ENCODE measurements at regions not wholly inside any gene's neighbourhood (a gene's known extent, or its start where the extent isn't known, plus 50 kb on each side); places are given as distances from the start of the nearest gene placed in this dataset.

DNA sequence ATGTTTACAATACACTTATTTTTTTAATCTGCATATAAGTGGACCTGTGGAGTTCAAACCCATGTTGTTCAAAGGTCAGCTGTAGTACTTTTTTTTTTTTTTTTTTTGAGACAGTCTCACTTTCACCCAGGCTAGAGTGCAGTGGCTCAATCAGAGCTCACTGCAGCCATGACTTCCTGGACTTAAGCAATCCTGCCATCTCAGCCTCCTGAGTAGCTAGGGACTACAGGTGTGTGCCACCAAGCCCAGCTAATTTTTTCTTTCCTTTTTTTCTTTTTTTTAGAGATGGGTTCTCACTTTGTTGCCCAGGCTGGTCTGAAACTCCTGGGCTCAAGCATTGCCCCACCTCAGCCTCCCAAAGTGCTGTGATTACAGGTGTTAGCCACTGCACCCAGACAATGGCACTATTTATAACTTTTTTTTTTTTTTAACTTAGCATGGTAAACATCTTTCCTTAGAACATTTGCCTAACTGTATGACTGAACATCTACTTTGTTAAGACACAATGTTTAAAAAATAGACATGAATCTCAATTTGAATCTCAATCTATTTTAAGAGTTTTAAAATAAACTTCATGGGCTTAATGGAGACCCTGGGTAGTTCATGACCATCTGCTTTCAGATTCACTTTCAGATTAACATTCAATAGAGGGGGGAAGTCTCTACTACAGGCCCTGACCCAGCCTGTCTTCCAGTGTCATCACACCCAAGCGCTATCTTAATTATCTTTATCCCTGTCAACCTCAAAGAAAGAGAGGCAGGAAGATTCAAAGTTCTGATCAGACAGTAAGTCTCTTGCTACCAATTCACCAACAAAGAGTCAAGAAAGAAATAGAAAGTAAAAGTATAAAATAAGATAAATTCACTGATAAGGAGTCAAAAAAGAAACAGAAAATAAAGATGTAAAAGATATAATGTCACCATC, 97.7 kb upstream of the DOCK9 start:
- Histone ChIP-seq H3K27me3 (ENCODE audit: low read depth) (no peaks in the 10 kb centered on the region), H3K4me3 (no peak overlapping the region), H3K27ac (no peak overlapping the region), H3K9me3 (peaks cover 8% of the 10 kb centered on the region), H3K36me3 (no peaks in the 10 kb centered on the region), H3K4me1 (peaks cover 15% of the 10 kb centered on the region)
- DNase-seq (no peak), ATAC-seq (no peak)
- TF ChIP-seq, protein P1, sequence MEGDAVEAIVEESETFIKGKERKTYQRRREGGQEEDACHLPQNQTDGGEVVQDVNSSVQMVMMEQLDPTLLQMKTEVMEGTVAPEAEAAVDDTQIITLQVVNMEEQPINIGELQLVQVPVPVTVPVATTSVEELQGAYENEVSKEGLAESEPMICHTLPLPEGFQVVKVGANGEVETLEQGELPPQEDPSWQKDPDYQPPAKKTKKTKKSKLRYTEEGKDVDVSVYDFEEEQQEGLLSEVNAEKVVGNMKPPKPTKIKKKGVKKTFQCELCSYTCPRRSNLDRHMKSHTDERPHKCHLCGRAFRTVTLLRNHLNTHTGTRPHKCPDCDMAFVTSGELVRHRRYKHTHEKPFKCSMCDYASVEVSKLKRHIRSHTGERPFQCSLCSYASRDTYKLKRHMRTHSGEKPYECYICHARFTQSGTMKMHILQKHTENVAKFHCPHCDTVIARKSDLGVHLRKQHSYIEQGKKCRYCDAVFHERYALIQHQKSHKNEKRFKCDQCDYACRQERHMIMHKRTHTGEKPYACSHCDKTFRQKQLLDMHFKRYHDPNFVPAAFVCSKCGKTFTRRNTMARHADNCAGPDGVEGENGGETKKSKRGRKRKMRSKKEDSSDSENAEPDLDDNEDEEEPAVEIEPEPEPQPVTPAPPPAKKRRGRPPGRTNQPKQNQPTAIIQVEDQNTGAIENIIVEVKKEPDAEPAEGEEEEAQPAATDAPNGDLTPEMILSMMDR (IDR thresholded peaks at IDR 0.05): no peak
- intact Hi-C loops (cut with DNase I): no loop called here

DNA sequence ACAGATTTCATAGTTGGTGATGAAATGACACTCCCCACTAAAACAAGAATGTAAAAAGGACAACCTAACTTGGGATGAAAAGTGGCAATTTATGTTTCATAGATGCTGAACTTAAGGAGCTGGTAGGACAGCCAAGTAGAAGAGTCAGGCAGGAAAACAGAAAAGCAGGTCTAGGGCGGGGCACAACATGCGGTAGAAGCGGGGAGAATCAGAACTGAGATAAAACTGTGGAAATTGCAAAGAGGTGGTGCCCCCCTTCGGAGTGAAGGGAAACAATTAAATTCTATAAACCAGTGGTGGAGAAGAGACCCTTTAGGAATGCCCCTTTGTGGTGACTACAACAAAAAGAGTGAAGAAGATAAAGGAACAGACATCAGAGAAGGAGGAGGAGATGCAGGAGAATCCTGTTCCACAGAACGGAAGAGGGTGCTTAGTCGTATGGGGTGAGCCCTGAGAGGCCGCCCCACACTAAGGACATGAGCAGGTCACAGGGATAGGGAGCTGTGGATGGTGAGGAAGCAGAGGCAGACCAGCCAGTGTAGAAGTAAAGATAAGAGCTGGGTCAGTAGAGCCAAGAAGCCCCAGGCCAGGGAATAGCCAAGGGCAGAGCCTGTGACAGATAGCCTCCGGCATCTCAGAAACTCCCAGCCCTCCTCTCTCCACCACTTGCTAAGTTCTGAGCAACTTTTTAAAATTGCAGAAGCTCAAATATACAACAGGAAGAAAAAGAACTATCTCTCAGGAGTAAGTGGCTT, 100.3 kb upstream of the DOCK9 start:
- H3K9me3 ChIP-seq: peaks cover 8% of the 10 kb centered on the region
- H3K36me3 ChIP-seq: no peaks in the 10 kb centered on the region
- no peaks in the 10 kb centered on the region for H3K27me3 ChIP-seq (ENCODE audit: low read depth)
- DNase-seq (no peak), ATAC-seq (no peak)
- TF ChIP-seq, protein P1 (IDR thresholded peaks at IDR 0.05): no peak
- peaks cover 15% of the 10 kb centered on the region for H3K4me1 ChIP-seq
- no peak overlapping the region for H3K27ac ChIP-seq
- intact Hi-C loops (cut with DNase I): no loop called here
- no peak overlapping the region for H3K4me3 ChIP-seq

DNA sequence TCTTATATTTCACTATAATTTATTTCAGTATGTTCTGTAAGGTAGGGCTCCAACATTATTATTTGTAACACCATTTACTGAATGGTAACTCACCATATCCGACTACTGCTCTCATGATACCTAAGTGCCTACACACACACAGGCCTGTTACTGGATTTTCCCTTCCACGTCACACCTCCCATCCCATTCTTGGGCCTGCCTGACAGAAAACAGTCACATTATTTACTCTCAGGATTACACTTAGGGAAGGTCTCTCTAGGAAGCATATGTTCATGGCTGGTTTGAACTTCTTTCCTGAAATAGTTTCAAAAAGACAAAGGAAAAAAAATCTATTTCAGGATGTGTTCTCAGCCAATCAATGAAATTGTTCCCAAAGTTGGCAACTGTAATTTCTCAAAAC, 102.3 kb upstream of the DOCK9 start:
- Histone ChIP-seq H3K27me3 (ENCODE audit: low read depth) (no peaks in the 10 kb centered on the region), H3K36me3 (no peaks in the 10 kb centered on the region), H3K4me3 (no peak overlapping the region), H3K27ac (no peak overlapping the region), H3K4me1 (peaks cover 28% of the 10 kb centered on the region), H3K9me3 (no peaks in the 10 kb centered on the region)
- ATAC-seq: no peak
- TF ChIP-seq, protein P1 (IDR thresholded peaks at IDR 0.05): no peak
- no peak for DNase-seq
- intact Hi-C loops (cut with DNase I): no loop called here

DNA sequence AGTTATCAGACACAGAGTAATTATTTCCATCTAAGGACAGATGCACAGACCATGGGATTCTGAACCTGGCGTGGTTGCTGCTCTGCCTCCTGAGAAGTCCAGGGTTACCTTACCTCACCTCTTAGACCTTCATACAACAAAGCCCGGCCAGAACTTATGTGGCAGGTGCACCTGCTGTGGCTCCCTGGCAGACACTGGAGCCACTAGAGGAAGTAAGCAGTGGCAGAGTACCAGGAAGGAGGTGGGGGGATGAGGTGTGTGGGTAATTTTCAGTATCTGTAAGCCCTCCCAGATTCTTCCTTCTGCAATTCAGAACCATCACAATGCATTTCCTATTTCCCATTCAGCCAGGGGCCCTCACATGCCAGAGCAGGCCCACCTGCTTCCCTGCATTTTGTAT, 106.1 kb upstream of the DOCK9 start:
- TF ChIP-seq, protein P1 (IDR thresholded peaks at IDR 0.05): no peak
- H3K4me3 ChIP-seq: no peak overlapping the region
- H3K9me3 ChIP-seq: no peaks in the 10 kb centered on the region
- DNase-seq (no peak), ATAC-seq (no peak)
- peaks cover 22% of the 10 kb centered on the region for H3K4me1 ChIP-seq
- no peaks in the 10 kb centered on the region for H3K36me3 ChIP-seq
- peaks cover 5% of the 10 kb centered on the region for H3K27me3 ChIP-seq (ENCODE audit: low read depth)
- no peak overlapping the region for H3K27ac ChIP-seq
- intact Hi-C loops (cut with DNase I): no loop called here

DNA sequence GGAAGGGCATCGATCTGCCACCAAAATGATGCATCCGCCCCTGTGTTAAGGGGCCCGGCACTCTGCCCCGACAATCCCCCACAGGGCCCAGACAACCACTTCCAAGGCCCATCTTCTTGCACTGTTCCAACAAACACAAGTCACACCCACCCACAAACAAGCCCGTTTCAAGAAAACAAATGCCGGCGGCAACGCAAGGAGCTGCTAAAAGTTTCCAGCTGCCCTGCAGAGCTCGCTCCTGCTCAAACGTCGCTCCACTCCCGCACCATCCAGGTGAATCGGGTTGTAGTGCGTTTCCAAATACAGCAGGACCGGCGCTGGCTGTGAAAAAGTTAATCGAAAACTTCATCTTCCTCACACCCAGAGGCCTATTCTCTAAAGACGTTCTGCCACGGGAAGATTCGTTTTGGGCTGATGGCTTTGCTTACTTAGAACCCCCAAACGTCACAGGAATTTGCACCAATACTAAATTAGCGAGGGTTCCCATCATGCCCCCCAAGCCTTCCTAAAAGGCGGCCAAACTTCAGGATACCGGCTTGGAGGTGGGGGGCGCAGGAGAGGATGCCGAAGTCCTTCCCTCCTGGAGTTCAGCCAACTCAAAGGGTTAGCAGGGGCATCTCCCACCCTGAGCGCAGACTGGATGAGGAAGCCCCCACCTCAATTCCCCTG, 107.4 kb upstream of the DOCK9 start:
- Histone ChIP-seq H3K36me3 (no peaks in the 10 kb centered on the region), H3K9me3 (no peaks in the 10 kb centered on the region), H3K27me3 (ENCODE audit: low read depth) (peaks cover 5% of the 10 kb centered on the region), H3K4me3 (peak overlapping the region; percentile 74), H3K27ac (no peak overlapping the region), H3K4me1 (peaks cover 22% of the 10 kb centered on the region)
- no peak for DNase-seq
- intact Hi-C loops (cut with DNase I): no loop called here
- ATAC-seq: no peak
- TF ChIP-seq, protein P1 (IDR thresholded peaks at IDR 0.05): no peak
